ENCODE measurements at regions not wholly inside any gene's neighbourhood (a gene's known extent, or its start where the extent isn't known, plus 50 kb on each side); places are given as distances from the start of the nearest gene placed in this dataset.
"Not testable (repeated sequence)": the region's sequence is repeated elsewhere in the genome, so short reads cannot be mapped to it uniquely, and the experiment has no call there.

DNA sequence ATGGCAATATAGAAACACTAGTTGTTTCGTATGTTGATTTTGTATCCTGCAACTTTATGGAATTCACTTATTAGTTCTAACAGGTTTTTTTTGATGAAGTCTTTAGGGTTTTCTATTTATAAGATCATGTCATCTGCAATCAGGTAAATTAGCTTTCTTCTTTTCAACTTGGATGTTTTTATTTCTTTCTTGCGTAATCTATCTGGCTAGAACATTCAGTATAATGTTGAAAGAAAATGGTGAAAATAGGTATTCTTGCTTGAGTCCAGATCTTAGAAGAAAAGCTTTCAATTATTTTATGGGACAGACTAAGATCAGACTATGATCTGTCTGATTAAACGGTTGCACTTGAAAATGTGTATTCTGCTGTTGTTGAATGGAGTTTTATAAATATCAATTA, 820.8 kb upstream of the ADGRB3 start:
- H3K4me3 Mint-ChIP-seq (ENCODE audit: low read depth, unreplicated experiment) = no peak overlapping the region
- no peak overlapping the region for H3K27ac Mint-ChIP-seq (ENCODE audit: unreplicated experiment)
- H3K27me3 Mint-ChIP-seq (ENCODE audit: unreplicated experiment) = no peaks in the 10 kb centered on the region
- BruUV-seq (replicated peaks) = no TSS peak
- H3K36me3 Mint-ChIP-seq (ENCODE audit: insufficient read depth, unreplicated experiment) = no peaks in the 10 kb centered on the region
- no peak for DNase-seq
- peaks cover 22% of the 10 kb centered on the region for H3K9me3 Mint-ChIP-seq (ENCODE audit: low read depth, unreplicated experiment)
- TF ChIP-seq, protein P1, sequence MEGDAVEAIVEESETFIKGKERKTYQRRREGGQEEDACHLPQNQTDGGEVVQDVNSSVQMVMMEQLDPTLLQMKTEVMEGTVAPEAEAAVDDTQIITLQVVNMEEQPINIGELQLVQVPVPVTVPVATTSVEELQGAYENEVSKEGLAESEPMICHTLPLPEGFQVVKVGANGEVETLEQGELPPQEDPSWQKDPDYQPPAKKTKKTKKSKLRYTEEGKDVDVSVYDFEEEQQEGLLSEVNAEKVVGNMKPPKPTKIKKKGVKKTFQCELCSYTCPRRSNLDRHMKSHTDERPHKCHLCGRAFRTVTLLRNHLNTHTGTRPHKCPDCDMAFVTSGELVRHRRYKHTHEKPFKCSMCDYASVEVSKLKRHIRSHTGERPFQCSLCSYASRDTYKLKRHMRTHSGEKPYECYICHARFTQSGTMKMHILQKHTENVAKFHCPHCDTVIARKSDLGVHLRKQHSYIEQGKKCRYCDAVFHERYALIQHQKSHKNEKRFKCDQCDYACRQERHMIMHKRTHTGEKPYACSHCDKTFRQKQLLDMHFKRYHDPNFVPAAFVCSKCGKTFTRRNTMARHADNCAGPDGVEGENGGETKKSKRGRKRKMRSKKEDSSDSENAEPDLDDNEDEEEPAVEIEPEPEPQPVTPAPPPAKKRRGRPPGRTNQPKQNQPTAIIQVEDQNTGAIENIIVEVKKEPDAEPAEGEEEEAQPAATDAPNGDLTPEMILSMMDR (IDR thresholded peaks at IDR 0.05; ENCODE audit: unreplicated experiment) = no peak
- intact Hi-C loops (cut with micrococcal nuclease; ENCODE audit: unreplicated experiment) = no loop called here
- H3K4me1 Mint-ChIP-seq (ENCODE audit: low read depth, unreplicated experiment) = no peaks in the 10 kb centered on the region
- CTCF ChIA-PET = no interaction called here

DNA sequence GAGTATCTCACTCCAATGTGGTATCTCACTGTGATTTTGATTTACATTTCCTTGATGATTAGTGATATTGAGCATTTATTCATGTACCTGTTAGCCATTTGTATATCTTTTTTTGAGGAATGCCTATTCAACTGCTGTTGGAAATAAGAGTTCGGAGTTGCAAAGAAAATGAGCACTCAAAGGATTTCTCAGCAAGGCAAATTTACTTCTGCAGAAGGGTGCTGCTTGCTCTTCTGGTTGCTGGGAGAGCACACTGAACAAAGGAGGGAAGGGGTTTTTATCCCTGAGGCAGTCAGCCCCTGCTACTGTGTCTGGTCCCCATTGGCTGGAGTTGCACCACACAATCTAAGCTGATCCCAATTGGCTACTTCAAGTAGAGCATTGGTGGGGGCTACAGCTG, 822.4 kb upstream of the ADGRB3 start:
- intact Hi-C loops (cut with micrococcal nuclease; ENCODE audit: unreplicated experiment) = no loop called here
- peaks cover 22% of the 10 kb centered on the region for H3K9me3 Mint-ChIP-seq (ENCODE audit: low read depth, unreplicated experiment)
- no TSS peak for BruUV-seq (replicated peaks)
- H3K27ac Mint-ChIP-seq (ENCODE audit: unreplicated experiment) = no peak overlapping the region
- H3K36me3 Mint-ChIP-seq (ENCODE audit: insufficient read depth, unreplicated experiment) = no peaks in the 10 kb centered on the region
- H3K4me1 Mint-ChIP-seq (ENCODE audit: low read depth, unreplicated experiment) = no peaks in the 10 kb centered on the region
- no peak overlapping the region for H3K4me3 Mint-ChIP-seq (ENCODE audit: low read depth, unreplicated experiment)
- TF ChIP-seq, protein P1 (IDR thresholded peaks at IDR 0.05; ENCODE audit: unreplicated experiment) = no peak
- H3K27me3 Mint-ChIP-seq (ENCODE audit: unreplicated experiment) = no peaks in the 10 kb centered on the region
- CTCF ChIA-PET = no interaction called here
- DNase-seq = no peak

DNA sequence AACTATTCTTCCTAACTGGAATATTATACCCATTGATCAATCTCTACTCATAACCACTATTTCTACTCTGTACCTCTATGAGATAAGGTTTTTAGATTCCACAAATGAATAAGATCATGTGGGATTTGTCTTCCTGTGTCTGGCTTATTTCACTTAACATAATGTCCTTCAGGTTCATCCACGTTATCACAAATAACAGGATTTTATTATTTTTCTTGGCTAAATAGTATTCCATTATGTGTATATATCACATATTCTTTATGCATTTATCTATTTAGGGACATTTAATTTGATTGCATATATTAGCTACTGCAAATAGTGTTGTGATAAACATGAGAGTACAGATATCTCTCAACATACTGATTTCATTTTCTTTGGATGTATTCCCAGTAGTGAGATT, 823.0 kb upstream of the ADGRB3 start:
- no peak for DNase-seq
- Mint-ChIP-seq H3K27ac (ENCODE audit: unreplicated experiment) (no peak overlapping the region), H3K27me3 (ENCODE audit: unreplicated experiment) (no peaks in the 10 kb centered on the region), H3K4me1 (ENCODE audit: low read depth, unreplicated experiment) (no peaks in the 10 kb centered on the region), H3K4me3 (ENCODE audit: low read depth, unreplicated experiment) (no peak overlapping the region), H3K36me3 (ENCODE audit: insufficient read depth, unreplicated experiment) (no peaks in the 10 kb centered on the region), H3K9me3 (ENCODE audit: low read depth, unreplicated experiment) (peaks cover 22% of the 10 kb centered on the region)
- intact Hi-C loops (cut with micrococcal nuclease; ENCODE audit: unreplicated experiment) = no loop called here
- CTCF ChIA-PET = no interaction called here
- TF ChIP-seq, protein P1 (IDR thresholded peaks at IDR 0.05; ENCODE audit: unreplicated experiment) = no peak
- BruUV-seq (replicated peaks) = no TSS peak

DNA sequence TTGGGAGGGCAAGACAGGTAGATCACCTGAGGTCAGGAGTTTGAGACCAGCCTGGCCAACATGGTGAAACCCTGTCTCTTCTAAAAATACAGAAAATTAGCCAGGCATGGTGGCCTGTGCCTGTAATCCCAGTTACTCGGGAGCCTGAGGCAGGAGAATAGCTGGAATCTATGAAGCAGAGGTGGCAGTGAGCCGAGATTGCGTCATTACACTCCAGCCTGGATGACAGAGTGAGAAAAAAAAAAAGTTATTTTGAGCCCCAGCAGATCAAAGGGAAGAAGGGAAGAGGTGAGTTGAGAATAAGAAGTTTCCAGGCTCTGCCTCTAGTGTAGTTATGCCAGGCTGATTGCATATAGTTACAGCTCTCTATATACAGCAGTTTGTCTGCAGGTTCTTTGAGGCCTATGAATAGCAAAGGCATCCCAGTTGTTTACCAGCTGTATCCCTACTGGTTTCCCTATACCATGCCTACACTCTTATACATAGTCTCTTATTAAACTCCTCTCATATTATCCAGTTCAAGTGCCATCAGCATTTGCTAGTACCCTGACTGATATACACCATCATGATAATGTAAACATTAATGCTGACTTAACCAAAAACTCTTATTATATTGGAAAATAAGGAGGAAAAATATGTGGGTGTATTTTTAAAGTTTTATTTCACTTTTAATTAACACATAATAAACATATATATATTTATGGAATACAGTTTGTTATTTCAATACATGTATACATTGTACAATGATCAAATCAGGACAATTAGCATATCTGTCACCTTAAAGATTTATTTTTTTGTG, 823.6 kb upstream of the ADGRB3 start:
- no TSS peak for BruUV-seq (replicated peaks)
- H3K27me3 Mint-ChIP-seq (ENCODE audit: unreplicated experiment) = no peaks in the 10 kb centered on the region
- H3K9me3 Mint-ChIP-seq (ENCODE audit: low read depth, unreplicated experiment) = peaks cover 18% of the 10 kb centered on the region
- H3K4me3 Mint-ChIP-seq (ENCODE audit: low read depth, unreplicated experiment) = no peak overlapping the region
- intact Hi-C loops (cut with micrococcal nuclease; ENCODE audit: unreplicated experiment) = no loop called here
- TF ChIP-seq, protein P1 (IDR thresholded peaks at IDR 0.05; ENCODE audit: unreplicated experiment) = no peak
- CTCF ChIA-PET = no interaction called here
- H3K27ac Mint-ChIP-seq (ENCODE audit: unreplicated experiment) = no peak overlapping the region
- DNase-seq = no peak
- no peaks in the 10 kb centered on the region for H3K4me1 Mint-ChIP-seq (ENCODE audit: low read depth, unreplicated experiment)
- no peaks in the 10 kb centered on the region for H3K36me3 Mint-ChIP-seq (ENCODE audit: insufficient read depth, unreplicated experiment)

DNA sequence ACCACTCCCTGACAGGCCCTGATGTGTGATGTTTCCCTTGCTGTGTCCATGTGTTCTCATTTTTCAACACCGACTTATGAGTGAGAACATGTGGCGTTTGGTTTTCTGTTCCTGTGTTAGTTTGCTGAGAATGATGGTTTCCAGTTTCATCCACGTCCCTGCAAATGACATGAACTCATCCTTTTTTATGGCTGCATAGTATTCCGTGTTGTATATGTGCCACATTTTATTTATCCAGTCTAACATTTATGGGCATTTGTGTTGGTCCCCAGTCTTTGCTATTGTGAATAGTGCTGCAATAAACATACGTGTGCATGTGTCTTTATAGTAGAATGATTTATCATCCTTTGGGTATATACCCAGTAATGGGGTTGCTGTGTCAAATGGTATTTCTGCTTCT, 830.3 kb upstream of the ADGRB3 start:
- H3K36me3 Mint-ChIP-seq (ENCODE audit: insufficient read depth, unreplicated experiment); DNase-seq; H3K4me1 Mint-ChIP-seq (ENCODE audit: low read depth, unreplicated experiment); intact Hi-C loops (cut with micrococcal nuclease; ENCODE audit: unreplicated experiment); H3K4me3 Mint-ChIP-seq (ENCODE audit: low read depth, unreplicated experiment); H3K9me3 Mint-ChIP-seq (ENCODE audit: low read depth, unreplicated experiment); BruUV-seq (replicated peaks); CTCF ChIA-PET; H3K27me3 Mint-ChIP-seq (ENCODE audit: unreplicated experiment); H3K27ac Mint-ChIP-seq (ENCODE audit: unreplicated experiment): not testable (repeated sequence)

Measured in Calu3 (cell line).